Activated B cell treated with CpG ODN at 0.5 μM for 24 hours (primary cell): ENCODE measurements at regions not wholly inside any gene's neighbourhood (a gene's known extent, or its start where the extent isn't known, plus 50 kb on each side); places are given as distances from the start of the nearest gene placed in this dataset.

Source experiments
- ATAC-seq: fragments of 200-7000 bp; cut with Tn5 transposase; one replicate; pipeline ENCODE4 v1.10.0; 2021; ENCODE audit warnings: low read depth, mild to moderate bottlenecking, moderate library complexity
- CTCF ChIA-PET: fragments of 350-600 bp; sonication (Branson Sonifier 250); formaldehyde crosslinking; loops from one replicate; lab custom pipeline; 2021; ENCODE audit warnings: antibody characterized with exemption; lab: Charles Lee
- POLR2A ChIA-PET: fragments of 350-600 bp; sonication (Branson Sonifier 250); formaldehyde crosslinking; loops from one replicate; lab custom pipeline; 2021; ENCODE audit warnings: antibody characterized with exemption; lab: Charles Lee
- DNase-seq: peaks from one replicate; pipeline ENCODE4 v3.0.0; 2022
- H3K27ac Mint-ChIP-seq: one replicate; pipeline ENCODE4 v1.8.0; 2020; ENCODE audit warnings: mixed read lengths
- H3K27me3 Mint-ChIP-seq: one replicate; pipeline ENCODE4 v1.8.0; 2021; ENCODE audit warnings: mixed read lengths
- H3K36me3 Mint-ChIP-seq: one replicate; pipeline ENCODE4 v1.8.0; 2021; ENCODE audit warnings: low read depth, mixed read lengths
- H3K4me1 Mint-ChIP-seq: one replicate; pipeline ENCODE4 v1.8.0; 2021; ENCODE audit warnings: mixed read lengths
- H3K4me3 Mint-ChIP-seq: one replicate; pipeline ENCODE4 v1.8.0; 2020; ENCODE audit warnings: mild to moderate bottlenecking, mixed read lengths
- H3K9me3 Mint-ChIP-seq: one replicate; pipeline ENCODE4 v1.8.0; 2020; ENCODE audit warnings: mixed read lengths
- CTCF ChIP-seq: fragments of 200-600 bp; IDR thresholded peaks from one replicate; pipeline ENCODE4 v1.8.0; 2022; ENCODE audit warnings: antibody characterized with exemption, mild to moderate bottlenecking
- intact Hi-C: fragments of 100-400 bp; cut with micrococcal nuclease; formaldehyde crosslinking; loops from one replicate; pipeline ENCODE4 v1.15.1; 2024

- DNase-seq: no peak
- no peak overlapping the region for H3K27ac Mint-ChIP-seq
- H3K27me3 Mint-ChIP-seq: peaks cover 11% of the 10 kb centered on the region
- no peaks in the 10 kb centered on the region for H3K4me1 Mint-ChIP-seq
- POLR2A ChIA-PET: no interaction called here
- no peak overlapping the region for H3K4me3 Mint-ChIP-seq
- intact Hi-C loops: no loop called here
- no peak for TF ChIP-seq CTCF
- CTCF ChIA-PET: no interaction called here
- ATAC-seq: no peak
- no peaks in the 10 kb centered on the region for H3K36me3 Mint-ChIP-seq
- no peaks in the 10 kb centered on the region for H3K9me3 Mint-ChIP-seq
Observed at GRCh38 chr5:115723220-115723619, 93.2 kb downstream of the CDO1 start.

GRCh38 chr5:115720888-115721287 lies 95.1 kb upstream of the TMED7 start:
- no peak for DNase-seq
- H3K27me3 Mint-ChIP-seq: peaks cover 16% of the 10 kb centered on the region
- H3K4me3 Mint-ChIP-seq: no peak overlapping the region
- POLR2A ChIA-PET: no interaction called here
- no peaks in the 10 kb centered on the region for H3K9me3 Mint-ChIP-seq
- no peak for ATAC-seq
- no peak overlapping the region for H3K27ac Mint-ChIP-seq
- CTCF ChIA-PET: no interaction called here
- H3K36me3 Mint-ChIP-seq: no peaks in the 10 kb centered on the region
- H3K4me1 Mint-ChIP-seq: no peaks in the 10 kb centered on the region
- no peak for TF ChIP-seq CTCF
- intact Hi-C loops: no loop called here

GRCh38 chr5:115718927-115719326 lies 93.1 kb upstream of the TMED7 start:
- no peak for DNase-seq
- Mint-ChIP-seq H3K27me3 (peaks cover 16% of the 10 kb centered on the region), H3K4me3 (no peak overlapping the region), H3K27ac (no peak overlapping the region), H3K4me1 (no peaks in the 10 kb centered on the region), H3K9me3 (no peaks in the 10 kb centered on the region), H3K36me3 (no peaks in the 10 kb centered on the region)
- TF ChIP-seq CTCF: no peak
- ATAC-seq: no peak
- ChIA-PET POLR2A (no interaction called here), CTCF (no interaction called here)
- intact Hi-C loops: no loop called here

- Mint-ChIP-seq H3K27ac (no peak overlapping the region), H3K36me3 (no peaks in the 10 kb centered on the region), H3K4me3 (no peak overlapping the region), H3K4me1 (no peaks in the 10 kb centered on the region), H3K27me3 (peaks cover 8% of the 10 kb centered on the region), H3K9me3 (peaks cover 13% of the 10 kb centered on the region)
- ATAC-seq (no peak), DNase-seq (no peak)
- CTCF ChIA-PET: no interaction called here
- no peak for TF ChIP-seq CTCF
- POLR2A ChIA-PET: no interaction called here
- intact Hi-C loops: no loop called here
Observed at GRCh38 chr5:115713408-115713807, 87.6 kb upstream of the TMED7 start.

- Mint-ChIP-seq H3K27ac (no peak overlapping the region), H3K36me3 (no peaks in the 10 kb centered on the region), H3K4me1 (no peaks in the 10 kb centered on the region), H3K9me3 (peaks cover 13% of the 10 kb centered on the region), H3K27me3 (peaks cover 3% of the 10 kb centered on the region), H3K4me3 (no peak overlapping the region)
- intact Hi-C loops: no loop called here
- no peak for ATAC-seq
- CTCF ChIA-PET: no interaction called here
- DNase-seq: no peak
- TF ChIP-seq CTCF: no peak
- POLR2A ChIA-PET: no interaction called here
Observed at GRCh38 chr5:115709585-115709984, 83.7 kb upstream of the TMED7 start.
